ENCODE measurements at regions not wholly inside any gene's neighbourhood (a gene's known extent, or its start where the extent isn't known, plus 50 kb on each side); places are given as distances from the start of the nearest gene placed in this dataset.

DNA sequence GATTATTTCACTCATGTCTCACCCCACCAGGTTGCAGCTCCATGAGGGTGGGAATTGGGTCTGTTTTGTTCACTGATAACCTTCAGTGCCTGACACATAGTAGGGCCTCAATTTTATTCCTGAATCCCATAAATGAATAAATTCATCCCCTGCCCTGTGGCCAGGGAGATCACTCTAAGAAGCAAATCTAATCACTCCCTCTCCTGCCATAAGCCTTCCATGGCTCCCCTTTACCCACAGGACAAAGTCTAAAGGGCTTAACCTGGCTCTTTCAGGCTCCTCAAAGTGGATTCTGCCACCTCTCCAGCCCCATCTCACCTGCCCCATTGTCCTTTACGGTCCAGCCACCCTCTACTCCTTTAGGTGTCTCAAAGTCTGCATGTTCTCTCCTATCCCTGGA lies 141.8 kb upstream of the PTPN1 start:
- no peak for ATAC-seq
- TF ChIP-seq TOX (CRISPR knock-in tag; IDR thresholded peaks at IDR 0.05; ENCODE audit: borderline replicate concordance) = no peak
- no peak for TF ChIP-seq GLIS3 (CRISPR knock-in tag; IDR thresholded peaks at IDR 0.05)
- TF ChIP-seq PPARA (CRISPR knock-in tag; IDR thresholded peaks at IDR 0.05; ENCODE audit: borderline replicate concordance) = no peak
- no peak for TF ChIP-seq ZFP3 (CRISPR knock-in tag; IDR thresholded peaks at IDR 0.05)
- no peak for TF ChIP-seq BACH2 (CRISPR knock-in tag; IDR thresholded peaks at IDR 0.05; ENCODE audit: borderline replicate concordance)
- no peak for TF ChIP-seq CSDC2 (CRISPR knock-in tag; IDR thresholded peaks at IDR 0.05)

DNA sequence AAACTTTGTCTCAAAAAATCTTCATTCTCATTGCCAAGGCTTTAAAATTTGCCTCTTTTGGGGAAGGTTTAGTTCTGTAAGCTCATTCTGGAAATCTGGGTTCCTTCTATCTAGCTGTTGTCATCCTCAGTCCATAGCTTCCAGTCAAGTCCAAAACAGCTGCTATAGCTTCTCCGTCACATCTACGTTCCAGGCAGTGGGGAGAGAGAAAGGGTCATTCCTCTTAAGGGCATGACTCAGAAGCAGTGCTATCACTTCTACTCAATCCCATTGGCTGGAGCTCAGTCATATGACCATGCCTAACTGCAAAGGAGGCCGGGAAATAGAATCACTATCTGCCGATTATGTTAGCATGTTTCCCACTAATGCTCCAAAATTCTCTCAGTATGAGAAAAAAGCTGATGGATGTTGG lies 141.4 kb upstream of the PTPN1 start:
- peak; percentile 68 for ATAC-seq
- TF ChIP-seq, protein P1, sequence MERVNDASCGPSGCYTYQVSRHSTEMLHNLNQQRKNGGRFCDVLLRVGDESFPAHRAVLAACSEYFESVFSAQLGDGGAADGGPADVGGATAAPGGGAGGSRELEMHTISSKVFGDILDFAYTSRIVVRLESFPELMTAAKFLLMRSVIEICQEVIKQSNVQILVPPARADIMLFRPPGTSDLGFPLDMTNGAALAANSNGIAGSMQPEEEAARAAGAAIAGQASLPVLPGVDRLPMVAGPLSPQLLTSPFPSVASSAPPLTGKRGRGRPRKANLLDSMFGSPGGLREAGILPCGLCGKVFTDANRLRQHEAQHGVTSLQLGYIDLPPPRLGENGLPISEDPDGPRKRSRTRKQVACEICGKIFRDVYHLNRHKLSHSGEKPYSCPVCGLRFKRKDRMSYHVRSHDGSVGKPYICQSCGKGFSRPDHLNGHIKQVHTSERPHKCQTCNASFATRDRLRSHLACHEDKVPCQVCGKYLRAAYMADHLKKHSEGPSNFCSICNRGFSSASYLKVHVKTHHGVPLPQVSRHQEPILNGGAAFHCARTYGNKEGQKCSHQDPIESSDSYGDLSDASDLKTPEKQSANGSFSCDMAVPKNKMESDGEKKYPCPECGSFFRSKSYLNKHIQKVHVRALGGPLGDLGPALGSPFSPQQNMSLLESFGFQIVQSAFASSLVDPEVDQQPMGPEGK (CRISPR knock-in tag; IDR thresholded peaks at IDR 0.05; ENCODE audit: borderline replicate concordance) = no peak
- TF ChIP-seq ISL1 (CRISPR knock-in tag; IDR thresholded peaks at IDR 0.05) = no peak
- no peak for TF ChIP-seq ZNF8 (CRISPR knock-in tag; IDR thresholded peaks at IDR 0.05)
- TF ChIP-seq, protein P2, sequence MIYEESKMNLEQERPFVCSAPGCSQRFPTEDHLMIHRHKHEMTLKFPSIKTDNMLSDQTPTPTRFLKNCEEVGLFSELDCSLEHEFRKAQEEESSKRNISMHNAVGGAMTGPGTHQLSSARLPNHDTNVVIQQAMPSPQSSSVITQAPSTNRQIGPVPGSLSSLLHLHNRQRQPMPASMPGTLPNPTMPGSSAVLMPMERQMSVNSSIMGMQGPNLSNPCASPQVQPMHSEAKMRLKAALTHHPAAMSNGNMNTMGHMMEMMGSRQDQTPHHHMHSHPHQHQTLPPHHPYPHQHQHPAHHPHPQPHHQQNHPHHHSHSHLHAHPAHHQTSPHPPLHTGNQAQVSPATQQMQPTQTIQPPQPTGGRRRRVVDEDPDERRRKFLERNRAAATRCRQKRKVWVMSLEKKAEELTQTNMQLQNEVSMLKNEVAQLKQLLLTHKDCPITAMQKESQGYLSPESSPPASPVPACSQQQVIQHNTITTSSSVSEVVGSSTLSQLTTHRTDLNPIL (CRISPR knock-in tag; IDR thresholded peaks at IDR 0.05; ENCODE audit: low read depth) = no peak
- no peak for TF ChIP-seq ZC3H10 (CRISPR knock-in tag; IDR thresholded peaks at IDR 0.05)
- no peak for TF ChIP-seq OSR1 (CRISPR knock-in tag; IDR thresholded peaks at IDR 0.05)
- TF ChIP-seq, protein P3, sequence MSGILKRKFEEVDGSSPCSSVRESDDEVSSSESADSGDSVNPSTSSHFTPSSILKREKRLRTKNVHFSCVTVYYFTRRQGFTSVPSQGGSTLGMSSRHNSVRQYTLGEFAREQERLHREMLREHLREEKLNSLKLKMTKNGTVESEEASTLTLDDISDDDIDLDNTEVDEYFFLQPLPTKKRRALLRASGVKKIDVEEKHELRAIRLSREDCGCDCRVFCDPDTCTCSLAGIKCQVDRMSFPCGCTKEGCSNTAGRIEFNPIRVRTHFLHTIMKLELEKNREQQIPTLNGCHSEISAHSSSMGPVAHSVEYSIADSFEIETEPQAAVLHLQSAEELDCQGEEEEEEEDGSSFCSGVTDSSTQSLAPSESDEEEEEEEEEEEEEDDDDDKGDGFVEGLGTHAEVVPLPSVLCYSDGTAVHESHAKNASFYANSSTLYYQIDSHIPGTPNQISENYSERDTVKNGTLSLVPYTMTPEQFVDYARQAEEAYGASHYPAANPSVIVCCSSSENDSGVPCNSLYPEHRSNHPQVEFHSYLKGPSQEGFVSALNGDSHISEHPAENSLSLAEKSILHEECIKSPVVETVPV (CRISPR knock-in tag; IDR thresholded peaks at IDR 0.05) = no peak
- TF ChIP-seq, protein P4, sequence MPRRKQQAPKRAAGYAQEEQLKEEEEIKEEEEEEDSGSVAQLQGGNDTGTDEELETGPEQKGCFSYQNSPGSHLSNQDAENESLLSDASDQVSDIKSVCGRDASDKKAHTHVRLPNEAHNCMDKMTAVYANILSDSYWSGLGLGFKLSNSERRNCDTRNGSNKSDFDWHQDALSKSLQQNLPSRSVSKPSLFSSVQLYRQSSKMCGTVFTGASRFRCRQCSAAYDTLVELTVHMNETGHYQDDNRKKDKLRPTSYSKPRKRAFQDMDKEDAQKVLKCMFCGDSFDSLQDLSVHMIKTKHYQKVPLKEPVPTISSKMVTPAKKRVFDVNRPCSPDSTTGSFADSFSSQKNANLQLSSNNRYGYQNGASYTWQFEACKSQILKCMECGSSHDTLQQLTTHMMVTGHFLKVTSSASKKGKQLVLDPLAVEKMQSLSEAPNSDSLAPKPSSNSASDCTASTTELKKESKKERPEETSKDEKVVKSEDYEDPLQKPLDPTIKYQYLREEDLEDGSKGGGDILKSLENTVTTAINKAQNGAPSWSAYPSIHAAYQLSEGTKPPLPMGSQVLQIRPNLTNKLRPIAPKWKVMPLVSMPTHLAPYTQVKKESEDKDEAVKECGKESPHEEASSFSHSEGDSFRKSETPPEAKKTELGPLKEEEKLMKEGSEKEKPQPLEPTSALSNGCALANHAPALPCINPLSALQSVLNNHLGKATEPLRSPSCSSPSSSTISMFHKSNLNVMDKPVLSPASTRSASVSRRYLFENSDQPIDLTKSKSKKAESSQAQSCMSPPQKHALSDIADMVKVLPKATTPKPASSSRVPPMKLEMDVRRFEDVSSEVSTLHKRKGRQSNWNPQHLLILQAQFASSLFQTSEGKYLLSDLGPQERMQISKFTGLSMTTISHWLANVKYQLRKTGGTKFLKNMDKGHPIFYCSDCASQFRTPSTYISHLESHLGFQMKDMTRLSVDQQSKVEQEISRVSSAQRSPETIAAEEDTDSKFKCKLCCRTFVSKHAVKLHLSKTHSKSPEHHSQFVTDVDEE (CRISPR knock-in tag; IDR thresholded peaks at IDR 0.05) = no peak
- no peak for TF ChIP-seq ZFP3 (CRISPR knock-in tag; IDR thresholded peaks at IDR 0.05)
- no peak for TF ChIP-seq CSDC2 (CRISPR knock-in tag; IDR thresholded peaks at IDR 0.05)

DNA sequence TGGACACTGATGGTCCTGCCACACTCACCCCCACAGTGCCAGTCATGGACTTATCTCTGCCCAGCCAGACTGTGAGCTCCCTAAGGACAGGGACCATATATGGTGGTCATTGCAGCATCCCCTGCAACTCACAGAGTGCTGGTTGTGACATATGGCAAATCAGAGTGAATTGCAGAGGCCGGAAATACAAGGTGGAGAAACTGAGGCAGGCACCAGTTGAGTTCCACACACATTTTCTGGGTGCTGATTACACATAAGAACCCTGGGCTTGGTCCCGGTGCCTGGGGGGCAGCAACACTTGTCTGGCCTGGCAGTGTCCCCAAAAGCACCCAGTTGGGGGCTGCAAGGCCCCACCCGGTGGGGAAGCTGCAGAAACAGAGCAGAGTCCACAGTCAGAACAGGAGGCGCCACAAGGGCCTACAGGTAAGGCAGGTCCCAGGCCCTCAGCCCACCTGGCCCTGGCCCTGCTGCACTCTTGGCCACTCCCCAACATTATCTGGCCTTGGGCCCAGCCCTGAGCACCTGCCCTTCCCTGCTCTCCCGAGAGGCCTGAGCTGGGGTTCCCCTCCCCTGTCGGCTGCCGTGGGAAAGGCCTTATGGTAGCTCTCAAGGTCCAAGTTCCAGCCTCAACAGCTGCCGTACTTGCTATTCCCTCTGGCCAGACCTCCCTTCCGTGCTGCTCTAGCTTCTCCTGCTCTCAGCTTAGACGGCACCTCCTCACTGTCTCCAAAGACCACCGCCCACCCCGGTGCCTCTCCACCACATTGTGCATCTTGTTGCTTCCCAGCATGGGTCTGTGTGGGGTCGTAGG lies 140.8 kb upstream of the PTPN1 start:
- TF ChIP-seq ZFP3 (CRISPR knock-in tag; IDR thresholded peaks at IDR 0.05) = no peak
- TF ChIP-seq, protein P3 (CRISPR knock-in tag; IDR thresholded peaks at IDR 0.05) = no peak
- no peak for TF ChIP-seq RARB (CRISPR knock-in tag; IDR thresholded peaks at IDR 0.05)
- no peak for TF ChIP-seq ZC3H10 (CRISPR knock-in tag; IDR thresholded peaks at IDR 0.05)
- TF ChIP-seq ISL1 (CRISPR knock-in tag; IDR thresholded peaks at IDR 0.05) = no peak
- no peak for TF ChIP-seq ZNF565 (CRISPR knock-in tag; conservative IDR thresholded peaks at IDR 0.05; ENCODE audit: low read depth)
- TF ChIP-seq, protein P4 (CRISPR knock-in tag; IDR thresholded peaks at IDR 0.05) = no peak
- TF ChIP-seq, protein P2 (CRISPR knock-in tag; IDR thresholded peaks at IDR 0.05; ENCODE audit: low read depth) = no peak
- no peak for TF ChIP-seq PPARA (CRISPR knock-in tag; IDR thresholded peaks at IDR 0.05; ENCODE audit: borderline replicate concordance)
- no peak for TF ChIP-seq GLIS3 (CRISPR knock-in tag; IDR thresholded peaks at IDR 0.05)
- TF ChIP-seq OSR1 (CRISPR knock-in tag; IDR thresholded peaks at IDR 0.05) = no peak
- ATAC-seq = no peak; the same call in 2 of the 3 replicates

Data from SK-N-SH treated with all-trans-retinoic acid at 6 μM for 48 hours (cell line).